NCI-H69 (cell line): ENCODE measurements at regions not wholly inside any gene's neighbourhood (a gene's known extent, or its start where the extent isn't known, plus 50 kb on each side); places are given as distances from the start of the nearest gene placed in this dataset.

Experiments
- DNase-seq: peaks from one replicate; lab custom pipeline; 2025; lab: John Stamatoyannopoulos, UW

DNA sequence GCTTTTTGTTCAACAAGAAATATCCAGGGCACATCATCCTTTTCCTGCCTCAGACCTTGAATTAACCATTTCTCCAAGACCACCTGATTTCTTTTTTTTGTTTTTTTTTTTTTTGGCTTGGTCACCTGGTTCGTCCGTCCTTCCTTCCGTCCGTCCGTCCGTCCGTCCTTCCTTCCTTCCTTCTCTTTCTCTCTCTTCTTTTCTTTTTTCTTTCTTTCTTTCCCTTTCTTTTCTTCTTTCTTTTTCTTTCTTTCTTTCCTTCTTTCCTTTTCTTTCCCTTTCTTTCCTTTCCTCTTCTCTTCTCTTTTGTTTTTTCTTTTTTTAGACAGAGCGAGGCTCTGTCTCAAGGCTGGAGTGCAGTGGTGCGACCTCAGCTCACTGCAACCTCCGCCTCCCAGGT is 80.7 kb downstream of the TET3 start:
- DNase-seq = no peak

- DNase-seq = no peak
Observed at GRCh38 chr2:74066491-74067203, 81.1 kb downstream of the BOLA3 start.

GRCh38 chr2:74067221-74067747 is 80.4 kb downstream of the BOLA3 start:
- no peak for DNase-seq

GRCh38 chr2:74070991-74071390 is 76.7 kb downstream of the BOLA3 start:
- no peak for DNase-seq

DNA sequence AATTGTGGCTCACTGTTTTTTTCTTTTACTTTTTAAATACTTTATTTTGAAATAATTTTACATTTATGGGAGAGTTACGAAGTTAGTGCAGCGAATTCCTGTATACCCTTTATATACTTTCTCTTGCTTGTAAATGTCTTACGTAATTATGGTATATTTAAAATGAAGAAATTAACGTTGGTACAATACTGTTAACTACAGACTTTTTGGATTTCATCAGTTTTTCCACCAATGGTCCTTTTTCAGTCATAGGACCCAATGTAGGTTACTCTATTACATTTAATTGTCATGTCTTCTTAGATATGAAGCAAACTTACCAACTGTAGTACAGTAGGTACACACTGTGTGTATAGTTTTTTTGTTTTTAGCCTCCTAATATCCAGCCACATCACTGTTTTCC is 76.3 kb downstream of the BOLA3 start:
- no peak for DNase-seq

- DNase-seq = no peak
Observed at GRCh38 chr2:74072565-74072964, 75.1 kb downstream of the BOLA3 start.

DNA sequence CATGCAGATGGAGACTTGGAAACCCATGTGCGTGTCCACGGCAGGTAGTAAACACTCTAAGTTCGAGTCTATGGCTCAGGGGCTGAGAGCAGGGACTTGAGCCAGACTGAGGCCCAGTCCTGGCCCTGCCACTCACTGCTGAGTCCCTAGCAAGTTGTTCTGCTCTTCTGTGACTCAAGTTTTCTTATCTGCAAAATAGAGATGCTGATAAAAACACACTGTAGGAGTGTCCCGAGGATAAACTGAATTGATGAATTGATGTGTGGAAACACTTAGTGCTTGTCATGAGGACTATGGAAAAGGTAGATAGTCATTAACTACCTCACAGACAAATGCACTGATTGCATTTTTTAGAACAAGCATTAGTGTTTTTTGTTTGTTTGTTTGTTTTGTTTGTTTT is 73.2 kb downstream of the BOLA3 start:
- DNase-seq = no peak

DNA sequence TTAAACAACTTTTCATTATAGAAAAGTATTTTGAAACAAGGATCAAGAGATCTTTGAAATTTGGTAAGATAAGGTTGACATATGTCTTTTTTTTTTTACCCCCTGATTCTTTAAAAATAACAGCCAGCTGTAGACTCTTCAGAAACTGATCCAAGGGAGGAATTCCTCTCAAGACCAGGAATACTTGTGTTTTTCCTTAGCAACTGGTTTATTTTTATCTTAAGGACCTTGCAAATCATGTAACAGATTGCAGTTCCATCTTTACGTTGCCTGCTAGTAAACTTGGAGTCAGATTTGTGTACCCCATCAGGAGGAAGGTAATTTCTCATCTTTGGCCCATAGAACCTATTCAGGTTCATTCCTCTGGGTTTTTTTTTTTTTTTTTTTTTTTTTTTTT is 71.6 kb downstream of the BOLA3 start:
- DNase-seq = no peak

GRCh38 chr2:74077636-74078035 is 70.1 kb downstream of the BOLA3 start:
- DNase-seq = no peak

GRCh38 chr2:74078466-74078865 is 69.2 kb downstream of the BOLA3 start:
- DNase-seq = no peak

GRCh38 chr2:74079522-74080341 is 68.0 kb downstream of the BOLA3 start:
- DNase-seq = no peak

- DNase-seq = no peak
Observed at GRCh38 chr2:74080346-74080745, 67.4 kb downstream of the BOLA3 start.

DNA sequence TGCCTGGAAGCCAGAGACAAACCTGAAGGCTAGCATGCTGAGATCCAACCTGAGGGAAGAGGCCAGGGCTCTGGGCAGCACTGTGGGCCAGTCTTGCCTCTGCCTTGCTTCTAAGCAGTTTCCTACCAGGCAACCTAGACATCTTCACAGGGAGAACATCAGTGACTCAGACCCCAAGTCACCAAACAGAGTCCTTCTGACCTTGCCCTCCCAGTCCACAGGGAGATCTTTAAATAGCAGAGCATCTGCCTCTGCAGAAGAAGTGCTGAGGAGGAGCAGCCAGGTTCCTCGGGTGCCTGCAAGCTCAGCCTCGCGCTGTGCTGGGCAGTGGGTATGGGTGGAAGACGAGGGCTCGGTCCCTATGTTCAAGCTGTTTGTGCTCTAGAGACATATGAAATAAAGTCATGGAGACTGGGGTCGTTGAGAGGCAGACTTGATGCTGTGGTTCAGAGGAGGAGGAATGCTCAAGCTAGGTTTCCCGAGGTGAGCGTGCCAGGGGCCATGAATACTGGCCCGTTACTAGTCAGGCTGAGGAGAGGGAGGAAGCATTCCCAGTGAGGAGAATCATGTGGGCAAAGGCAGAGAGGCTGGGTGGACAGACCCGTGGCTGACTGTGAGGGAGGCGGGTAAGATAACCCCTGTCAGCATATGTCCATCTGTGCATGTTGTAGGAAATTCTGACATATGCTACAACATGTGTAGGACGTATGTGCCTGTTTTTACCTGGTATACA is 66.5 kb downstream of the BOLA3 start:
- DNase-seq = no peak

DNA sequence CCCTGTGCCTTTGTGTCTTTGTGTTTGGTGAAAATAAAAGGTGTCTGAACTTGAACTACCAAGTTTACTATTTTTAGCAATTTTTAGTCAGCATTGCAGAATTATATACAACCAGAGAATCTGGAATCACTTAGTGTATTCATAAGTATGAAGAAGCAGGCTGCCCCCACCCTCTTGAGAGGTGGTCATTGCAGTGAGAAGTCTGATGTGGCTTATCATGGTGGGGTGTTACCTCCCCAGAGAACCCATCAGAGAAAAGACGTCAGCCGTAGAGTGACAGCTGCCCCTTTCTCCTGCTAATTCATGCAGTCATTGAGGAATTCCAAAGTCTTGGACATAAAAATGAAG is 66.0 kb downstream of the BOLA3 start:
- DNase-seq = no peak

DNA sequence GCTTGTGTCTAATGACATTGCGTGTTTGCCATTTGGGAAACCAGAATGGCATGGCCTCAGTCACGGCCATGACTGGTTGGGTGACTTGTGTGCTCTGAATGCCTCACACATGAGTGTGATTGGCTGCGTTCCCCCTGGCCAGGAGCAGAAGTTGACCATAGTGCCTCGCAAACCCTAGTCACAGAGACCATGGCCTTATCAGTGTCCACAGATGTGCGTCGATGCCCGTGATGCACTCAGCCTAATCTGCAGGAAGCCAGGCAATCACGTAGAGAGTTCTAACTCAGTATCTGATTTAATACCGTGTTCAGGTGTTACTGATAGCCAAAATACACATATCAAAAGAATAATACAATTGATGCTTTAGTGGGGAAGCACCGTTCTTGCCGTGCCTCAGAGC is 64.0 kb downstream of the BOLA3 start:
- DNase-seq = no peak
